Nephron (organoid): ENCODE measurements at regions not wholly inside any gene's neighbourhood (a gene's known extent, or its start where the extent isn't known, plus 50 kb on each side); places are given as distances from the start of the nearest gene placed in this dataset.

Experiments
- H3K27ac Mint-ChIP-seq, 3 experiments: 2 replicates each; pipeline ENCODE4 v1.8.0; 2020; ENCODE audit warnings: mixed read lengths in 3 of 3, mild to moderate bottlenecking in 2 of 3, moderate library complexity in 1 of 3
- H3K27me3 Mint-ChIP-seq: 2 replicates; pipeline ENCODE4 v1.8.0; 2021; ENCODE audit warnings: low read depth, mild to moderate bottlenecking, moderate library complexity, mixed read lengths
- H3K36me3 Mint-ChIP-seq: 2 replicates; pipeline ENCODE4 v1.8.0; 2020; ENCODE audit warnings: low read depth, mixed read lengths
- H3K4me1 Mint-ChIP-seq: 2 replicates; pipeline ENCODE4 v1.8.0; 2020; ENCODE audit warnings: mixed read lengths
- H3K4me3 Mint-ChIP-seq, 3 experiments: 2 replicates each; pipeline ENCODE4 v1.8.0; 2020; ENCODE audit warnings: mild to moderate bottlenecking in 3 of 3, mixed read lengths in 3 of 3, moderate library complexity in 2 of 3
- H3K9me3 Mint-ChIP-seq: 2 replicates; pipeline ENCODE4 v1.8.0; 2020; ENCODE audit warnings: mixed read lengths
- CTCF ChIP-seq, 3 experiments: fragments of 200-600 bp; sonication (generic); IDR thresholded peaks; one replicate each; pipeline ENCODE4 v1.5.0; 2021; ENCODE audit warnings: antibody characterized with exemption in 3 of 3; ENCODE audit not compliant: unreplicated experiment in 3 of 3

GRCh38 chr1:93815366-93816110 lies 63.5 kb downstream of the DNTTIP2 start:
- Mint-ChIP-seq H3K27me3 (peaks cover 5% of the 10 kb centered on the region), H3K4me1 (peaks cover 53% of the 10 kb centered on the region), H3K4me3 (no peak overlapping the region), H3K9me3 (no peaks in the 10 kb centered on the region), H3K27ac (peak overlapping the region; percentile 68 to 88 (median 85)), H3K36me3 (no peaks in the 10 kb centered on the region)
- no peak for TF ChIP-seq CTCF (IDR thresholded peaks at IDR 0.05; ENCODE audit: unreplicated experiment in 3 of 3)

GRCh38 chr1:93814795-93815340 lies 64.1 kb downstream of the DNTTIP2 start:
- TF ChIP-seq CTCF (IDR thresholded peaks at IDR 0.05; ENCODE audit: unreplicated experiment in 3 of 3) = no peak

GRCh38 chr1:93814059-93814794 lies 64.8 kb downstream of the DNTTIP2 start:
- Mint-ChIP-seq H3K4me3 (no peak overlapping the region), H3K4me1 (peaks cover 53% of the 10 kb centered on the region), H3K9me3 (peaks cover 3% of the 10 kb centered on the region), H3K36me3 (peaks cover 4% of the 10 kb centered on the region), H3K27me3 (peaks cover 5% of the 10 kb centered on the region), H3K27ac (peak overlapping the region; percentile 68 to 88 (median 85))
- peak; percentile 95 to 98 (median 97) for TF ChIP-seq CTCF (IDR thresholded peaks at IDR 0.05; ENCODE audit: unreplicated experiment in 3 of 3)

More at GRCh38 chr1:93814795-93815340, 64.1 kb downstream of the DNTTIP2 start:
- Mint-ChIP-seq H3K4me1 (peaks cover 53% of the 10 kb centered on the region), H3K36me3 (peaks cover 4% of the 10 kb centered on the region), H3K27ac (peak overlapping the region; percentile 68 to 88 (median 85)), H3K9me3 (peaks cover 3% of the 10 kb centered on the region), H3K4me3 (no peak overlapping the region), H3K27me3 (peaks cover 5% of the 10 kb centered on the region)

GRCh38 chr1:93813076-93813475 lies 65.9 kb downstream of the DNTTIP2 start:
- no peak overlapping the region for H3K4me3 Mint-ChIP-seq
- H3K36me3 Mint-ChIP-seq = peaks cover 14% of the 10 kb centered on the region
- peaks cover 5% of the 10 kb centered on the region for H3K27me3 Mint-ChIP-seq
- peaks cover 49% of the 10 kb centered on the region for H3K4me1 Mint-ChIP-seq
- H3K27ac Mint-ChIP-seq = peak overlapping the region in 2 of 3 experiments; percentile 37 to 54
- H3K9me3 Mint-ChIP-seq = peaks cover 11% of the 10 kb centered on the region
- TF ChIP-seq CTCF (IDR thresholded peaks at IDR 0.05; ENCODE audit: unreplicated experiment in 3 of 3) = no peak

- Mint-ChIP-seq H3K27me3 (peaks cover 5% of the 10 kb centered on the region), H3K36me3 (peaks cover 20% of the 10 kb centered on the region), H3K9me3 (peaks cover 19% of the 10 kb centered on the region), H3K4me3 (no peak overlapping the region), H3K27ac (peak overlapping the region in 2 of 3 experiments; percentile 77 to 94), H3K4me1 (peaks cover 33% of the 10 kb centered on the region)
- no peak for TF ChIP-seq CTCF (IDR thresholded peaks at IDR 0.05; ENCODE audit: unreplicated experiment in 3 of 3)
Measured at GRCh38 chr1:93811326-93812065, 67.5 kb downstream of the DNTTIP2 start.
